GM19395 (cell line): ENCODE measurements at regions not wholly inside any gene's neighbourhood (a gene's known extent, or its start where the extent isn't known, plus 50 kb on each side); places are given as distances from the start of the nearest gene placed in this dataset.

Experiments used
- ATAC-seq: cut with Tn5 transposase; IDR thresholded peaks from one replicate; pipeline ENCODE4 v1.9.1; 2021; ENCODE audit warnings: mild to moderate bottlenecking, moderate library complexity; ENCODE audit not compliant: unreplicated experiment

- ATAC-seq = no peak
Observed at GRCh38 chr1:39085174-39085573, 59.0 kb downstream of the NDUFS5 start.

- no peak for ATAC-seq
Observed at GRCh38 chr1:39086386-39086785, 60.2 kb downstream of the NDUFS5 start.

- no peak for ATAC-seq
Observed at GRCh38 chr1:39086865-39087409, 60.8 kb downstream of the NDUFS5 start.

- no peak for ATAC-seq
Observed at GRCh38 chr1:39087435-39087834, 61.3 kb downstream of the NDUFS5 start.

DNA sequence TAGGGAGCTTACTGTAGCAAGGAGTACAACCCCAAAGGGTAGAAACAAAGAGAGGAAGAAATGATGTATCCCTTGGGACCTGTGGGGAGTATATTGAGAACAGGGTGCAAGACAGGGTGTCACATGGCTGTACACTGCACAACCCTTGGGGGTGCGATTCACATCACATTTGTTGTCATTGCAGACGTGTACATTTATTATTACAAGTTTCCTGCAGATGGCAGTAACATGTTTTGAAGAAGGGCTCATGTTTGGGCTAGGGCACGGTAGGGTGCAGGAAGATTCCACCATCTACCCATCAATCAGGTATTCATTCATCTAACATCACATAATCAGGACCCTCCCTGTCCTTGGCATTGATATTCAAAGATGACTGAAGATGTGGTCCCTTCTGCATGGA lies 62.5 kb downstream of the NDUFS5 start:
- no peak for ATAC-seq

DNA sequence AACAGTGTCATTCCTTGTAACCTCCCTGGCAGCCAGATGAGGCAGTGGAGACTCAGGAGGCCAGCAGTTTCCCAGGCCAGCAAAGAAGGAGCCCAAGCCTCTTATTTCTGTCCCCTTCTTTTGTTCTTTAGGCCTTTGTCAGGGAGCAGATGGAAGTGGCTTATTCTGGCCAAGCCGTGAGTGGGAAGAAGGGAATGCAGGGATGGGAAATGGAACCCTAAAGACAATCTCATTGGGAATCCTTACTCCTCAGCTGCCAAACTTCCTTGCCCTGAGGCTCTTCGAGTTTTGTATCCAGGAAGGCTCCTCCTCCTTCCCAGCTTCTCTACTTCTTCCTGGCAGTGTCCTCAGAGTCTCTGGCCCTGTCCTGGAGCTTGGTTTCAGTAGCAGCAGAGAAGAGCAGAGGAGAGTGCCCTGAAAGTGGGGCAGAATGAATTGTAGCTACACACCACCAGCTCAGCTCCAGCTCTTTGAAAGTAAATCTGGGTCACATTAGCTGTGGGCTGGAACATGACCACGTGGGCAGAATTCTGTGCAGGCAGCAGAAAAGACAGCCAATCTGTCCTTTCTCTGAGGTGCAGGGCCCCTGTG lies 63.9 kb downstream of the NDUFS5 start:
- no peak for ATAC-seq

DNA sequence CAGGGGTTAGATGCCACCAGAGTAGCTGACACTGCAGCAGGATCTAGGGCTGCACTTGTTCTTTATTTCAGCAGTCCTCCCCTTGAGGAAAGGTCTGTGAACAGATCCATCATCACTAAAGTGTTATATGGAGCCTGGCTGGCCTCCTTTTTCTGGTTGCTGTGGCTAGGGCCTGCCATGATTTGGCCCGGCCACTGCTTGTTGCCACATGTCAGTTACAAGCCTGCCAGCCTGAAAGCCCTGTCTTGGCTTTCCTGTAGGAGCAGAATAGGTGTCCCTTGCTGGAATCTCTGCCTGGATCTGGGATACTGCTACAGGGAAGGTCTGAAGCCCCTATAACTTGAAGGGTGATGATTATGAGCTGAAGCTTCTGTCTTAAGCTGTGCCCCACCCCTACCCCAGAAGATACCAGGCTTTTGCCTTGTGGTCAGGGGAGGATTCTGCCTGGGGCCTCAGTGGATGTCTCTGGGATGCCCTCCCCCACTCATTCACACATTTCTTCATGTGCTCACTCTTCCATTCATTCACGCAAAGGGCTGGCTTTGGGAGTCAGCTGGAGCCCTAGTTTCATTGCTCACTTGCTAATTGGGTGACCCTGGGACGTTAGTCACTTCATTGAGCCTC lies 64.7 kb downstream of the NDUFS5 start:
- ATAC-seq = no peak

DNA sequence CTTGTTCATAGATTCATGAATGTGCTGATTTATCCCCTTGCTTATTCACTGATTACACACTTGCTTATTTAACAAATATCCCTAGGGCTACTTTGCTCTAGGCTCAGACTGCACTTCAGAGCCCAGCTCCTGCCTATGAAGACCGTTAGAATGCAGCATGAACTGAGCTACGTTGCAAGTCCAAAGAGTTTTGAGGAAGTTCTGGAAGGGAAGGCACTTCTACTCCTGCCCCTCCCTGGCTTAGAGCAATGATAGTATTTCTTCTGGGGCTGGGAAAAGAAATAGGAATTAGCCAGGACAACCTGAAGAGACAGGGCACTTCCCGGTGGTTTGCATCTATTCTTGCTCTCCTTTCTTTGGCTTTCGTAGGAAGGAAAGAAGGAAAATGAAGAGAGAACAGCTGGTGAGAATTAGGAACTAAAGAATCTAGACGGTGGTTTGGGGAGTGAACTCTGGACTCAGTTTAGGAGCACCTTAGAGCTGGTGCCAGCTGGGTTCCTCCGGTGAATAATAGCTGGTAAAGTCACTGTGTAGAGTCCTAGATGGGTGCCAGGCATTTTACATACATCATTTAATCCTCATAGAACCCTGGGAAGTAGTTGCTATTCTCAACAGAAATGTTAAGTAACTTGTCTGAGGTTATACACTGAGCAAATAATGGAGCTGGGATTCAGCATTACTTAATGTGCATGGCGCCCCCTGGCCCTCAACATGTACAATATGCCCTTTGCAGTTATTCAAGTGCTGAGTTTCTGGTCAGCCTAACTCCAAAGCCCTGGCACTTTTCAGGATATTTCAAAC lies 65.9 kb downstream of the NDUFS5 start:
- no peak for ATAC-seq

DNA sequence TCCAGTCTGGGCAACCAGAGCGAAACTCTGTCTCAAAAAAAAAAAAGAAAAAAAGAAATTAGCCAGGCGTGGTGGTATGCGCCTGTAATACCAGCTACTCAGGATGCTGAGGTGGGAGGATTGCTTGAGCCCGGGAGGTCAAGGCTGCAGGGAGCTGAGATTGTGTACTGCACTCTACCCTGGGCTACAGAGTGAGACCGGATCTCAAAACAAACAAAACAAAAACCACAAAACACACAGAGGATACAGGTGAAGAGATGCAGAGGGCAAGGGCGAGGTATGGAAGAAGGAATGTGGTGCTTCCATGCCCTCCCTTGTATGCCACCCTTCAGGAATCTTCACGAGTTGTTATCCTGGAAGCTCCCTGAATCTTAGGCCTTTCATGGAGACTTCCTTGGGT lies 68.5 kb downstream of the NDUFS5 start:
- no peak for ATAC-seq

DNA sequence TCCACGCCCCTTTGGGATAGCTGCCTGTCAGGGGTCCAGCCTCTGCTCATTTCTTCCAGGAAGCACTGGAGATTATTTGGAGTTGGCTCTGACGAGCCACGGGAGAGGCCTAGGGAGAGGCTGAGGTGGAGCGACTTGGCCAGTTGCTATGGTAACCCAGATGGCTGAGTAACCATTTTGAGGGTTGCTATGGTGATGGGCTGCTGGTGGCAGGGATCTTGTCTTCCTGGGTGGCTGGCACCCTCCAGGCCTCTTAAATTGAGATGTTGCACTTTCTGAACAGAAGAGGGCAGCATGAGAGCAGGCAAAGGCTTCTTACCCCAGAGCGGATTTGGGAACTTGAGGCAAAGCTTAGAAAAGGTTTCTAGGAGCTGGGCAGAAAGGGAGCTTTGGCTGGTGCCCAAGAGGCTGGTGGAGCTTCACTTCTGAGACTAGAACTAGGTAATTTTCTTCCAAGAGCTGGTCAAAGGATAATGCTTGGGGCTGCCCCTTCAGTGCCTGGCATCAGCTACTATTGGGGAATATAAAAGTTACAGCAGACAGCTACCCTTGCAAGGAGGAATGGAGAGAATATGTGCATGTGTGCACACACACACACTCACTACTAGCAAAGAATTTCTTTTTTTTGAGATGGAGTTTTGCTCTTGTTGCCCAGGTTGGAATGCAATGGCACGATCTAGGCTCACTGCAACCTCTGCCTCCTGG lies 72.5 kb downstream of the NDUFS5 start:
- ATAC-seq = no peak

DNA sequence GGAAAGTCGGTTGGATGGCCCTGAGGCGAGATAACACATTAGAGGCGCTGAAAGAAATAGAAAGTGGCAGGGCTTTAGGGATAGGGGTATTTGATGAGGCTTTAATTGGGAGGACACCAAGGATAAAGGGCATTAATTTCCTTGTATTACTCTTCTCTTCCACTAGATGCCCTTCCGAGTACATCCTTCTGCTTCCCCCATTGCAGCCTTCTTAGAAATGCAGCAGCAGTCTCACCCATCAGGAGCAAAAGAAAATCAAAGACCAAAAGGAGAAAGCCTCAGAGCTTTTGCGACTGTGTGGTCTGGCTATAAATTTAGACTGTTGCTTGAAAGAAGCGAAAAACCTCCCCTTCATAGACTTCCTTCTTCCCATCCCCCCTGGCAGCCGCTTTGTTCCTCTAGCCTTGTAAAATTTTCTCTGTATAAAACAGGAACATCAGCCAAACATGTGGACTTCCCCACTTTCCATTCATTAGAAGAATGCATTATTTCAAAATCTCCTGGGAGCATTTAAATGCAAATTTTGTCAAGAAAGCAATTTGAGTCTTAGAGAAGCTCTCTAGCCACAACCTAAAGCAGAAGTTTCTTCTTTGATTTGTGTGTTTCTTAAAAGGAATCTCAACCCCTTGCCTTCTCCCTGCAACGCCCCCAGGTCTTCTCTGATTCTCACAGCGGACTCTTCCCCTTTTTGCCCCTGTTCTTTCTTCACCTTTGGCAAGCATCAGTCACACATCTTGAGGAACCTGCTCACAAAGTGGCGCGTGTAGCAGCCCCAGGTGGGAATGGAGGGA lies 76.6 kb downstream of the NDUFS5 start:
- ATAC-seq = peak; percentile 52

GRCh38 chr1:39103328-39104157 lies 77.4 kb downstream of the NDUFS5 start:
- no peak for ATAC-seq

- ATAC-seq = no peak
Observed at GRCh38 chr1:39104158-39105060, 78.3 kb downstream of the NDUFS5 start.

DNA sequence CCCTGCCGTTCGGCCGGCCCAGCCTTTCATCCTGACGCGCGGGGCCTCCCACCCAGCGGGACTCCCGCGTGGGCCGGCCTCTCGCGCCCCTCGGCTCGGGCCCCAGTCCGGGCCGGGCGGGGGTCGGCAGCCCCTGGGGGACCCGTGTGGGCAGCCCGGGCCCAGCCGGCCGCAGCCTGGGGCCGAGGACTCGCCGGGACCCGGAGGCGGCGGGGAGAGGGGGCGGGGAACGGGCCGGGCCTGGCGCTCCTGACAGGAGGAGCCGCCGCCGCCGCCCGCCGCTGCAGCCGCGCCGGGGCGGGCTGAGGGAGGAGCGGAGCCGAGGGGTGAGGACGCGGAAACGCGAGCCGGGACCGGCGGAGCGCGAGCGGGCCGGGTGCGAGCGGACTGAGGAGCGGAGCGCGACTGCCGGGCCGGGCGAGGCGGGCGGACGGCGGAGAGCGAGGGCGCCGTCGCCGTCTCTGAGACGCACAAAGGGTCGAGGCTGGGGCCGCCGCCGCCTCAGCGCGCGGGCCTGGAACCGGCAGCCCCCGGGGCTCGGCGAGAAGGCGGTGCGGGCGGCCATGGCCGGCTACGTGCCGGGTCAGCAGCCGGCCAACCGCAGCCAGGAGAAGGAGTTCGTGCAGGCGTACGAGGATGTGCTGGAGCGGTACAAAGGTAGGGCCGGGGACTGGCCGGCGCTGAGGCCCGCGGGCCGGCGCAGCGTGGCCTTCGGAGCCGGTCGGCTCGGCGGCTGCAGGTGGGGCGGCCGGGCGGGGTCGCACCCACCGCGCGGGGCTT lies 79.1 kb downstream of the NDUFS5 start:
- ATAC-seq = no peak

DNA sequence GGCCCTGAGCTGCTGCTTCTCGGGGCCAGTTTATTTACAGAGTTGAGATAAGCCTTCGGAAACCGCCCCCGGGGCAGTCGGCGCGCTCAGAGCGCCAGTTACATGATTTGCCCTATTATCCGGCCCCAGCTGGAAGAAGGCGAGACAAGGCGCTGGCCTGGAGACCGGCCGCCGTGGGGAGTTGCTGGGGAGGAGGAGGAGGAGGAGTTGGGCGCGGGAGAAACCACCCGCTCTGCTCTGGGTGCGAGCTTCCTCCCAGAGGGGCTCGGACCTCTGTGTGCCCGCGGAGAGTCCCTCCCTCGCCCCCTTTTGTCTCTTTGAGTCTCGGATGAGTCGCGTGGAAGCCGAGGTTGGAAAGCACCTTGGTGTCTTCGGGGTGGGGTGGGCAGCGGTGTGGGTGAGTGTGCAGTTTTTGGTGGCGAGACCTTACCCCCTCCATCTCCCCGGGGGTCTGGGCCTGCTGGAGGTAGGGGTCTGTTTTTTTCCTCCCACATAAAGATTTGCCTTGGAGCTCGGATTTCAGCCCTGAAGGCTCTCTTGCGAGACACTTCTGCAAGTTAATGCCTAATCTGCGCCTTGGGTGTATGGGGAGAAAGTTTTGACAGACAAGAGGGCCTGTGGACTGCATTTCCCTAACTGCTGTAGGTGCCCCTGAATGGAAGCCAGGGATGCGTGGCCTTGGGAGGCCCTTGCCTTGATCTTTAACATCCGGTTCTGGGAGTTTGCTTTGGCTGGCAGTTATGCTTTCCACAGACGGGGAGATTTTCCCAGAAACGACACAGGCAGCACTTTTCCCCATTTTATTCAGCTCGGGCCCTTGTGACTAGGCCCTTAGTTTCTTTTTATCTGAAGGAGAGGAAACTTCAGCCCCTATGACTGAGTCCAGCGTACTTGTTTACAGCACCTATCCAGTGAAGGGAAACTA lies 80.0 kb downstream of the NDUFS5 start:
- no peak for ATAC-seq

DNA sequence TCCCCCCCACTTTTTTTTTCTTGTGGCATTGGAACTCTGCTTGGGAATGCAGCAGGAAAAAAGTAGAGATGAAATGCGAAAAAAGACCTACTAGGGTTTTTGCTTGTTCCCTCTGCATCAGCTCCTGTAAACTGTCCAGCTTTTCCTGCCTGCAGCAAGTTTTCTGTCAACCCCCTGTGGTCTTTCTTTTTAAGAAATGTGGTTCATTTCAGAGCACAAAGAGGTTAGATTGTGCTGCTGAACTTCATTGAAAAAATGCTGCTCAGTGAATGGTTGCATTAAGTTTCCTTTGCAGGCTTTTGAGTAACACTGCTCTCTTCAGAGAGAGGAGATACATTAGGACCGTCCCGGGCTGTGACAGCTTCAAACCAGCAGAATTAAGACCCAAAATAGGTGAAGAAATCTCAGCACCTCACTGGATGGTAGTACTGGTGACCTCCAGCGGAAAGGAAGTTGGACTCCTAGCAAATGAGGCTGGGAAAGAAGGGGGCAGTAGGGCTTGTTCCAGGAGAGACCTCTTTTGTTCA lies 80.7 kb downstream of the NDUFS5 start:
- ATAC-seq = no peak
